Left lobe of liver (tissue), 2 donors: ENCODE measurements at regions not wholly inside any gene's neighbourhood (a gene's known extent, or its start where the extent isn't known, plus 50 kb on each side); places are given as distances from the start of the nearest gene placed in this dataset.

Experiments used
- ATAC-seq: fragments of 200-7000 bp; cut with Tn5 transposase; one replicate; pipeline ENCODE4 v1.9.1; 2020; ENCODE audit warnings: mild to moderate bottlenecking, moderate library complexity
- DNase-seq: peaks from one replicate; pipeline ENCODE4 v3.0.0-alpha.2; 2020; ENCODE audit warnings: low spot score
- donor health status: DM: no; HTN: no; CAD: no; lungs with moderate emphysema.
- donor health status: DM: no; HTN: yes; CAD: no.

DNA sequence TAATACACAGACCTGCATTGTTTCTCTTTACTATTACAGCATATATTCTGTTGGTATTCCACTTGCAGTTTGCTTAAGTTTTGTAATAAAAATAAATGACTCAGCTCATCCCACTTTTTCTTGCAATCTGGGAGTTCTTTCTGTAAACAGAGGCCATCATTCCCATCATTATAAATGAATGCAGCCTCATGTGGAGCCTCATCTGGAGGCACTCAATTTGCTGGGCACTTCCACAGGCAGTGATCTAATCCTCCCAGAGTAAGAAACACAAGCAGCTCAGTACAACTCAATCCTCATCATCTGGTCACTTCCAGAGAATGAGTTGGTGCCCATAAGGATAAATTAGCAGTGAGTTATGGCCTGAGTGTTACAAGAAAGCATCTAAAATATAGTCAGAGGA is 2801.9 kb downstream of the PCDH9 start:
- no peak for DNase-seq
- no peak for ATAC-seq

DNA sequence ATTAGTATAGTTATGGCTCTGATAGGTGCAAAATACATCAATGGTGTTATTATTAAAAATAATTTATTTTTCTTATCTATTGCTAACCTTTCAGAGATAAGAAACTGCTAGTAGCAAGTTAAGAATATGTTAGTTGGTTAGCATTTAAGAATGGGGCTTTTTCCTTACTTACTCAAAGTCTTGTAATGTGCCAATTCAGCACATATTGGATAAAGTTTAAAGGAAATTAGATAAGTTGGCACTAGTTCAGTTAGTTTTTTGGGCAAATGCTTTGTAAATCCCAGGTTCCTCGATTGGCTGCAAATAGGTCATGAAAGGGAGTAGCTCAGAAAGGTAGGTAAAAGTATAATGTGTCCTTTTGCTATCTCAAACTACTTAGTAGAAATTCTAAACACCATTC is 2806.7 kb downstream of the PCDH9 start:
- DNase-seq = no peak
- no peak for ATAC-seq

DNA sequence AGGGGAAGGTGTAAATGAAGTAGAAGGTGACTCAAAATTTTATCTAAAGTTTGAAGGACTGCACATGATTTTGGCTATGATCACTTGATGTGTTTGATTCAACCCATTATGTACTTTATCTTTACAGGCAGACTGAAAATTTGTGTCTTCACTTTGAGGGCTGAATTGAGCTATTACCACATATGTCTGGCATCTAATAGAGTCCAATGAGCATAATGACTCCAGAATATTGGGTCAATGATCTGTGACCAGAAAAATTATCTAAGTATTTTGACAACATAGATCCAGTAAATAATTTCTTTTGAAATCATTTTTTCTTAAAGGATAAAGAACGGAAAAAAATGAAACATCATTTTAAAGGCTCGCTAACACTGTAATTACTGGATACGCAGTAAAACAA is 2810.0 kb downstream of the PCDH9 start:
- DNase-seq (no peak), ATAC-seq (no peak)

DNA sequence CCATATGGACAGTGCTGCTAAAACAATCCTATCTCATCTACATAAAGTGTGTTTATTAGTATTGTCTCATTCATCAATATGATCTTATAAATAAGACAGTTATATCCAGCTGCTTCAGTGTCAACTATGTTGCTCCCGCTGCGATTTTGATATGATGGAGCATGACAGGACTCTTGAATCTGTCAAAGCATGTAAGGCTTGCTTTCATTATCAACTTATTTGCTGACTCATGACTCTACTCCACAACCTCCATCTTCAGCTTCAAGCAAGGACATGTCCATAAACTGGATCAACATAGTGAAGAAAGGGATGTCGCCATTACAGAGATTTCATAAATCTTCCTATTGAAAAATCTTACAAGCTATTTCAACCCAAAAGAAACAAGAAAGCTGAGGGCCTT is 2812.6 kb downstream of the PCDH9 start:
- DNase-seq (no peak), ATAC-seq (no peak)

DNA sequence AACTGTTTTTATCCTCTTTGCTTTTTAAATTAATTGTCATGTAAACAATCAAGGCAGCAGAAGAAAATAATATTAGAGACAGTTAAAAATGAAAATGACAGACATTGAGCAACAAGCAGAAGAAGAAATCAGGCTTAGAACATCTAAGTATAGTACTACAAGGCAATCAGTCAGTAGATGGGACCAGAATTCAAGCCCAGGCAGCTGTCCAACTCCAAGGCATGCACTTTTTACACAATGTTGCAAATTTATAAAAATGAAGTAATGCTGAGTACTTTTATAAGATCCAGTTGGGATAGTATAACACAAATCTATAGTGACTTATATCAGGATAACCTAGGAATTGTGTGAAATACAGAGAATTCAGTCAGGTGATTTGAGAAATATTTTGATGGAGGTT is 2815.8 kb downstream of the PCDH9 start:
- no peak for ATAC-seq

DNA sequence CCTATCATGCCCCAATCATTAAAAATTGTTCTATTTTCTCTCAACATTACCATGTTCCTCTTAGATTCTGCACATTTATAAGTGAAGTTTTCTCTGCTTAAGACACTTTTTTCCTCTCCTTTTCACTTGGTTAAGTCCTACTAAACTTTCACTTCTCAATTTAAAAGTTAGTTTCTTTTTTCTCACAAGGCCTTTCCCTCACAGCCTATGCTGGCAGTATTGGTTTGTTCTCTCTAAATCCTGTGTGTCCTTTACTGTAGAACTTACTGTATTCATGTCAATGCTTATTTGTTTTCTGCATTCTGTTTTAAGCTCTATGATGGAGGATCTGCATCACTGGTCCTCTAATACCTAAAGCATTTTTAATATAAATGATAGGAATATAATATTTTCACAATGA is 2816.6 kb downstream of the PCDH9 start:
- no peak for ATAC-seq

More for the DNA sequence above, 2815.8 kb downstream of the PCDH9 start:
- DNase-seq = no peak

DNA sequence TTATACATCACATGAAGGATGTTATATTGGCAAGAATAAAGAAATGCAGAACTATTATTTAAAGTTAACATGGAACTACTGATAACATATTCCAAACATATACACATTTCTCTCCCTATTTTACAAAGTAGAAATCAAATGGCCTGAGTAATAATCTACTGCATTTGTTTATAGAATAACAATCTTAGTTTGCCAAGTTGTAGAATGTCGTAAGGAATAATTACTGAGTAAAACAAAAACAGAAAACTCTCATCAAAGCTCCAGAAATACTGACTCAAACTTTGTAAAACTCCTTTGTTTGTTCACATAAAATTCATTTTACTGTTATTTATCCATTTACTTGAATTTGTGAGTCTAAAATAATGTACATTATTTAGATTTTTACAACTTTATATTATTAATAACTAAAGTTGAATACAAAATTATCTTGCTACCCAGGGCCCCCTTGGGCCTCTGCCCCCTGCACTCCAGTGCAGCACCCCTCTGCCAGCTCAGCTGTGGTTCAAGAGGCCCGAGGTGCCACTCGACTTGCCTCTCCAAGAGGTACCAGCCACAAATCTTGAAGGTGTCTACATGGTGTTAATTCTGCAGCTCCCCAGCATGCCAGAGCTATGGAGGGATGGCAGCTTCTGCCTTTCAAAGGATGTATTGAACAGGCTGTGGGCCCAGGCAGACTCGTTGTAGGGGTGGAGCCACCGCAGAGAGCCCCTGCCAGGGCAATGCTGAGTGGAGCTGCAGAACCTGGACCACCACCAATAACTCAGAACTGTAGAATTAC is 2819.7 kb downstream of the PCDH9 start:
- DNase-seq (no peak), ATAC-seq (no peak)

More for the DNA sequence above, 2816.6 kb downstream of the PCDH9 start:
- DNase-seq = no peak

DNA sequence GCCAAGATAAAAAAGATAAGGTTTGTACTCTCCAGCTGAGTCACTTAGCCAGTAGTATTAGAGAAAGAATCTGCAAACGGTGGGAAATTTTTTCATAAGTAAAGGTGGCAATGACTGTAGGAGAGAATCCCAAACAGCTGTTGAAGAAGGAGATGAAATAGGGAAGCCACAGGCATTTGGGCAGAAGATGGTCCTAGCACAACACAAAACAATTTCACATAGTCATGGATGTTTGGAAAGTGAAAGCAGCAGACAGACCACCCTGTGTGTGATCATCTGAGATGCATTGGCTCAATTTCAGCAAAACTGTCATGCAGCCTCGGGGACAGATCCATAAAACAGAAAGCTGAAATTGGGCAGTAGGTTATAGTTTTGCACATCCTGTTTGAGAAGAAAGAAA is 2832.4 kb downstream of the PCDH9 start:
- ATAC-seq (no peak), DNase-seq (no peak)

DNA sequence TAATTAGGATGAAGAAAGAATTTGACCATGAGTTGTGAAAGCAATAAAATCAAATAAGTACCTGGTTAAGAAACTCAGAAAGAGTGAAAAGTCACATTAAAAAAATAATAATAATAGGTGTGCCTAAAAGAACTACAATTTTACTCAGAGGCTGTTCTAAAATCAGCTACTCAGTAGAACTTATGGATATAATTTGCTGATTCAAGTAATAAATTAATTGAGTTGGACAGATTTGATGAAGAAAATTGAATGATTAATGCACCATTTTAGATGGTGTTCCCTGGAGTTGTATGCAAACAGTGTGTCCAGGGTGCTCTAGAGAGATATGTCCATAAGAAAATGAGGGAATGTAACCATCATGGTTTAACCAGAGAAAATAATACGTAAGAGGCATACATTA is 2852.5 kb downstream of the PCDH9 start:
- no peak for ATAC-seq
- DNase-seq = no peak

DNA sequence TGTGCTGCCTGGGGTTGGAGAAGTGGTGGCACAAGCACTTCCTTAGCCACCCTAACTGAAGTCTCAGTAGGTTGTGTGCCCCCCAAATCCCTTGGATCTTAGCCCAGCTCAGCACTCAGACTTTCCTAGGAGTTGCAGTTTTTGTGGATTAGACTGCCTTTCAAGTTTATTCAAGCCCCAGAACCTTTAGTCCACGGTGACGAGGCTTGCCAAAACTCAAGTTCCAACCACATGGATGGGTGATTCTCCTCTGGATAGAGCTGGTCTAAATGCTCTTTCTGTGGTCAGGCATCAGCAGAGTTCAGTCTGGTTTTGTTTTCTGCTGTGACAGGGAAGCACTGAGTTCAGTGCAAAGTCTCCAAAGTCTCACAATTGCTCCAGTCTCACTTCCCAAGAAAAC is 2858.7 kb downstream of the PCDH9 start:
- no peak for DNase-seq
- ATAC-seq = no peak

DNA sequence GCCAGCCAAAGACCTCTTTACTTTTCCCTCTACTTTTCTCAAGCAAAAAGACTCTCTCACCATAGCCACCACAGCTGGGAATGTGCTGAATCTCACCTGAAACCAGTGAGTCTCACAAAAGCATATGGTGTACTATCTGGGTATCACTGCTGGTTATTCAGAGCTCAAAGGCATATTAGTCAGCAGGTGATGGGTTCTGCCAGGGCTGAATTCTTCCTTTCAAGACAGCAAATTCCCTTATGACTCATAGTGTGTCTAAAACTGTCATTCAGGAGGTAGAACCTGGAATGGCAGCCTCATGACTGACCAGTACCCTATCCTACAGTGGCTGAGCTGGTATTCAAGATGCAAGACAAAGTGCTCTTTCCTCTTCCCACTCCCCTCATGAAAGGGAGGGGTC is 2859.1 kb downstream of the PCDH9 start:
- DNase-seq (no peak), ATAC-seq (no peak)

DNA sequence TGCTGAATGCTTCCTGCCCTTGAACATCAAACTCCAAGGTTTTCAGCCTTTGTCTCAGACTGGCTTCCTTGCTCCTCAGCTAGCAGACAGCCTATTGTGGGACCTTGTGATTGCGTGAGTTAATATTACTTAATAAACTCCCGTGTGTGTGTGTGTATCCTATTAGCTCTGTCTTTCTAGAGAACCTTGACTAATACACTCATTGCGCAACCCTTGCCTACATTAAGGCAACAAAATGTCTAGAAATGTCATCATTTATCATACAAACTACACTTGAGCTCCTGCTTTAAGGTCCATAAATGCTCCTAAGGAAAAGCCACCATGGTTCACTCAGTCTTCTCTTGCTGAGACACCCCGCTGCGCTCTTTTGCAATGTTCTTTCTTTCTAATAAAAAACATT is 2861.0 kb downstream of the PCDH9 start:
- DNase-seq (no peak), ATAC-seq (no peak)

DNA sequence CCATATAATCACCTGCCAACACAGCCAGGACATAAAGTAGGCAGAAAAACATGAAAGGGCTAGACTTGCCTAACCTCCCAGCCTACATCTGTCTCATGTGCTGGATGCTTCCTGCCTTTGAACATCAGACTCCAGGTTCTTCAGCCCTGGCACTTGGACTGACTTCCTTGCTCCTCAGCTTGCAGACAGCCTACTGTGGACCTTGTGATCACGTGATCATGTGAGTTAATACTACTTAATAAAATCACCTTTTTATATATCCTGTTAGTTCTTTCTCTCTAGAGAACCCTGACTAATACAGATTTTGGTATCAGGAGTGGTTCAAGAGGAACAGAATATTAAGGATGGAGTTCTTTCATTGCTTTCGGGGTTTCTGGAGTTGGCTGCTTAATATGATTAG is 2867.6 kb downstream of the PCDH9 start:
- DNase-seq (no peak), ATAC-seq (no peak)

DNA sequence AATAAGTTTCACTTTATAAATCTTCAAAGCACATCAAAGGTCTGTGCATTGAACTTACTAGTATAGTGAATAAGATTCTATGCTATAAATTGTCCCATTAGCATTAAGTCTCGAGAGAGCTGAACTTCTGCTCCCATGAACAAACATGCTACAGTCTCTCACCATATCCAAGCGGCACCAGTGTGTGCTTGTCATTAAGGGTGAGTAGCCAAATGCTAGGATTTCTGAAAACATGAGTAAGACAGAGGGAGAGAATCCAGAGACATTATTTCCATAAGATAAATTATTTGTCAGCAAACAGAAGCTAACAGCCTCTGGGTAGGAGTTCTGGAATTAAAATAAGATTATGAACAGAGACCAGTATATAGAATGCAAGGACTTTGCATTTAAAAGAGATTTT is 2882.5 kb downstream of the PCDH9 start:
- no peak for ATAC-seq
- DNase-seq = no peak

DNA sequence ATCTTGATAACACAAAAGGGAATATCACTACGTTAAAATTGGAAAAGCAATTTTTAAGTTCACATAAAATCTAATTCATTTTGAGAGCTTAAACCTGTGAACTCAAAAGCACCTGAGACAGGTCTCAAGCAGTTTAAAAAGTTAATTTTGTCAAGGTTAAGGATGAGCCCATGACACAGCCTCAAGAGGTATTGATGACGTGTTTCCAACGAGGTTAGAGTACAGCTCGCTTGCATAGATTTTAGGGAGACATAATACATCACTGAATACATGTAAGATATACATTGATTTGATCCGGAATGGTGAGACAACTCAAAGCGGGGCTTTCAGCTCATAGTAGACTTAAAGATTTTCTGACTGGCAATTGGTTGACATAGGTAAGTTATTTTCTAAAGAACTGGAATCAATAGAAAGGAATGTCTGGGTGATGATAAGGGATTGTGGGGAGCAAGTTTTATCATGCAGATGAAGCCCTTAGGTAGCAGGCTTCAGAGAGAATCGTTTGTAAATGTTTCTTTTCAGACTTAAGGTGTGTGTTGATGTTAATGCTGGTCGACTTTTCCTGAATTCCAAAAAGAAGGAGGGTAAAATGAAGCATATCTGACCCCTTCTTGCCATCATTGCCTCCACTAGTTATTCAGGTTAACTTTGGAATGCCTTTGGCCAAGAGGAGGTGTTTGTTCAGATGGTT is 2890.6 kb downstream of the PCDH9 start:
- ATAC-seq (no peak), DNase-seq (no peak)

DNA sequence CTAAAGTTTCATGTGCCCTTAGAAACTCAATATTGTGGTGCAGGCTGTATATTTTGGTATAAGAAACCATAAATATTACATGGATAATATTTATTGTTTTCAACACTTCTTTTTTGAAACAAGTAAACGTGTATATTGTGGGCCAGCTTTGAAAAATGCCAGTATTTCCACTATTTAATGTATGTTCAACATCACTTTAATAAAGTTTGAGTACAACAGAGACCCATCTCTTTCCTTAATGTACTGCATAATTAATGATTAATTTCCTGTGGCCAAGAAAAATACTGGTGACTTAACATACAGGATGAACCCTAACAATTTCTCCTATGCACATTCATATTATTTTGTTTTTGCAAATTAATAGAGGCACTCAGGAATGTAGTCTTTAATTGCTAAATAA is 2891.5 kb downstream of the PCDH9 start:
- no peak for DNase-seq
- no peak for ATAC-seq

DNA sequence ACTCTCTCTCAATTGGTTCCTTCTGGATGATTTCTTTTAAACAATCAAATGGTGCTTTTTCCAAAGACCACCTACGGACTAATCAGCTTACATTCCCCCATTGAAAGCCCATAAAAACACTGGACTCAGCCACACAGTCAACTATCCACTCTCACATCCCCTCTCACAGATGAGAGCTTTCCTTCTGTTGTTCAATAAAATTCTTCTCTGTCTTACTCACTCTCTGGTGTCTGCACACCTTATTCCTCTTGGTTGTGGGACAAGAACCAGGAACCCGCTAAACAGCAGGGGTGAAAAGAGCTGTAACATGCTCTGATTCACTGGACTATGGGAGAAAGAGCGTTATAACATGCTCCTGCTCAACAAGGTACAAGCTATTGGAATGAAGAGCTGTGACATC is 2896.2 kb downstream of the PCDH9 start:
- no peak for ATAC-seq

DNA sequence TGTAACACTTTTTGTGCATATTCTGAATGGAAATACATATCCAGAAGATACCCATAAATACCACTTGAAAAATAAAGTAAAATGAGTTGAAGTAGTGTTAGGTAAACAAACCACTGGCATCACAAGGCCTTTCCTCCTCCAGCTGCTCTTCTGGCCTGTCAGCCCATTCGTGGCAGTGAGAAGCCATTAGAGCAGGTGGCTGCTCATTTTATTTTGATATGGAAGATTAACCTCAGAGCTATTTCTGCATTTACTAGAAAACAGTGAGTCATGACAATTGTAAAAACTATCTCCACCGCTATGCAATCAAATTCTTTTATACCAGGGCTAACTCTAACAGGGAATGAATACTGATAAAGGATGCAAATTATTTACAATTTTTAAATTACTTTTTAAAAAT is 2898.1 kb downstream of the PCDH9 start:
- DNase-seq = no peak
- no peak for ATAC-seq

More for the DNA sequence above, 2896.2 kb downstream of the PCDH9 start:
- no peak for DNase-seq

DNA sequence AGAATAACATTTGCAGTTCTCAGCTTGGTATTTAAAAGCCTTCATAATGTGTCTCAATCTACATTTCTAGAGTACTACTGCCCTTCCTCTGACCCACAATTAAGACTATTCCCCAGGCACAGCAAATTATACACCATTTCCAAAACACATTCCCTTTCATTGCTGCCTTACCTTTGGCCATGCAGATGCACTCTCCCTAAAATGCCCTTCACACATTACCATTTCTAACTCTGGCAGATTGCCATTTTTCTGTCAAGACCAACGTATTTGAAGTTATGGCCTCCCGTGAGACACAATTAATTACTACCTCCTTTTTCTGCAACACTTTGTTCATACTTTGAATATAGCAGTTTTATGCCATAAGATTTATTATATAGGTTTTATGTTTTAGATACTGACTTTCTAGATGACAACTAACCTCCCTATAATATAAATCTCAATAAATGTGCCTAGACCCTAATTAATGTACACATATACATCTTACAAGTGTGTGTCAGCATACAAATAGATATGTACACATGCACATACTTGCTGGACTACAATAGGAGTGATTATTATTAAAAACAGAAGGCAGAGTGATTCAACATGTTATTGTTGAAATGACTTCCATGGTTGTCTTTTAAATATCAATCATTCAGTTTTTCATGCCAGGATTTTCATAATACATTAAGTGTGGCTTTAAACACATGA is 2902.5 kb downstream of the PCDH9 start:
- no peak for DNase-seq
- no peak for ATAC-seq

DNA sequence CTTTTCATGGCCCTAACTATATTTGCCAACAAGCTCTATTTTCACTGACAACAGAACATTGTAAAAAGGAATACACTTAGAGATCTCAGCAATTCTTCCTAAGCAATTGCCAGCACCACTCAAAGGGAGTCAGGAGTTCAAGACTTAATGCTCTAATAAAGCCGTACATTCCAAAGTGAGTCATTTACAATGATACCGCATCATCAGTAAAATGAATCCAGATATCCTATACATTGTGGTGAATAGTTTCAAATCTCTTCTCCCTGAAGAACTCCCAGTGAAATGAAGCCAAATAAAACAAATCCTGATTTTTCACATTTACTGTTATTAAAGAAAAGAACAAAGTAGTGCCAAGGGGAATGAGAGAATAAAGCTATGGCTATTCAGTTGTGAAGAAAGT is 2898.7 kb upstream of the PCDH20 start:
- DNase-seq (no peak), ATAC-seq (no peak)

DNA sequence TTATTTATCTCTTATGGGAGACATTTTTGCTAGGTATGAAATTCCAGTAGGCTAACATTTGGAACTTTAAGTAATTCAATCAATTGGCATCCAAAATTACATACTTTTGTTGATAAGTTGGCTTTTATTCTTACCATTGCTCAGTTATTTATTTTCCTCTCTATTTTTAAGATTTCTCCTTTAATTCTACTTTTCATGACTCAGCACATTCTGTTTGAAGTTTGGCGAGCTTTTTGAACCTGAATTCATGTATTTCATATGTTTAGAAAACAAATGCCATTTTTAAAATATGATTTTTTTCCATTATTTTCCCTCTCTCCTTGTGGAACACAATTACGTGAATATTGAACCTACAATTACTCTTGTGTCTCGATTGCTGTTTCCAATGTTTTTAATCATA is 2896.3 kb upstream of the PCDH20 start:
- DNase-seq (no peak), ATAC-seq (no peak)

DNA sequence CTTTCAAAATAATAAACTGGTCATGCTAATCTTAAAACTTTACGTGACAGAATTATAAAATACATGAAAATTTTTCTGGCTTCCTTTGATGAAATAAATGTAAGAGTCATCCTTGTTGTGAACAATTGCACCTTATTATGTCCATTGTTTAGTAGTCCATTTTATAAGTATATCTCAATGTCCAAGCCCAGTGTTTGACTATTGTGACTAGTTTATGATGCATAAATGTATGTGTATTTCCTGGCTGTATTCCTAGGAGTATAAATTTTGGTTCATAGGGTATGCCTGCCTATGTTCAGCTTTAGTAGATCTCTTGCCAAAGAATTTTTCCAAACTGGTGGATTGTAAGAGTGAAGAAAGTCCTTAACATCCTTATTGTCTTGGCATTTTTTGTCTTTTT is 2895.5 kb upstream of the PCDH20 start:
- ATAC-seq (no peak), DNase-seq (no peak)
